ENCODE measurements at regions not wholly inside any gene's neighbourhood (a gene's known extent, or its start where the extent isn't known, plus 50 kb on each side); places are given as distances from the start of the nearest gene placed in this dataset.
"Not testable (repeated sequence)": the region's sequence is repeated elsewhere in the genome, so short reads cannot be mapped to it uniquely, and the experiment has no call there.

DNA sequence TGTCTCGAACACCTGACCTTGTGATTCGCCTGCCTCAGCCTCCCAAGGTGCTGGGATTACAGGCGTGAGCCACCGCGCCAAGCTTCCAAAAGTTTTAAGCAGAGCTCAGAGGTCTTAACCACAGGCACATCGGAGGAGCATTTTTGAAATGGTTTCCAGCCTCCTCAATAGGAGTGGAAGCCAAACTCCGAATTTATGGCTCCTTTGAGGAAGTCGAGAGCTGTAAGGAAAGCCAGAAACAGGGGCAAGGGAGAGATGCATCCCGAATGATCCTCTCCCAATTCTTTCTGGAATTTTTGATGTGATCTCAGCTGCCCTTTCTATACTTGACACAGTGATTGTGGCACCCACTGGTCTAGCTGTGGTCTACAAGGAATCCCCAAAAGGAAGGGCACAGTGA is 313.6 kb upstream of the FRG2C start:
- not testable (repeated sequence) for H3K9me3 Mint-ChIP-seq; H3K36me3 Mint-ChIP-seq; H3K4me1 Mint-ChIP-seq; ATAC-seq (ENCODE audit: low read depth in 2 of 2); H3K27ac Mint-ChIP-seq; H3K4me3 Mint-ChIP-seq; DNase-seq; H3K27me3 Mint-ChIP-seq

DNA sequence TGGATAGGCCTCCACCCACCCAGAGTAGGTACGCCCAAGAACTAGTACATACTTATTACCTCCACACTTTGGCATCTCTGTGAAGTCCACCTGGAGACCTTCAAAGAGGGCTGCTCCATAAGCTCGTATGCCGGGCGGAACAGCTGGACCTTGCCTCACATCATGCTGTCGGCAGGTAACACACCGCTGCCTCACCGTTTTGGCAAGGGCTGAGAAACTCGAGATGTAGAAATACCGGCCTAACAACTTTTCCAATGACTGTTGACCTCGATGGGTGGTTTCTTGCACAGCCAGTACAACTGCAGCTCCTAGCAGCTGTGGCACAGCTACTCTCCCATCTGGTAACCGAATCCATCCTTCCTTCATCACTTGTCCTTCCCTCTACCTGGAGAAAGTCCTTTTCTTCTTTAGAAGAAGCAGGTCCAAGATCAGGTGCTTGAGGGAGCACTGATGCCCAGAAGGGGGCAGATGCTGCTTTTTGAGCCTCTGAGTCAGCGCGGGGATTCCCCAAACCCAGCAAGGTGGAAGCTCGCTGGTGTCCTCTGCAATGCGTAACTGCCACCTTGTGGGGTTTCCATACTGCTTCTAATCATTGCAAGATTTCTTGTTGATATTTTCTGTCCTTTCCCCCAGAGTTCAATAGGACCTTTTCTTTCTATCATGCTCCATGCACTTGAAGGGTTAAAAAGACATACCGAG is 301.9 kb upstream of the FRG2C start:
- not testable (repeated sequence) for ATAC-seq (ENCODE audit: low read depth in 2 of 2); H3K27me3 Mint-ChIP-seq; H3K4me1 Mint-ChIP-seq; H3K36me3 Mint-ChIP-seq; H3K27ac Mint-ChIP-seq; DNase-seq; H3K4me3 Mint-ChIP-seq; H3K9me3 Mint-ChIP-seq

DNA sequence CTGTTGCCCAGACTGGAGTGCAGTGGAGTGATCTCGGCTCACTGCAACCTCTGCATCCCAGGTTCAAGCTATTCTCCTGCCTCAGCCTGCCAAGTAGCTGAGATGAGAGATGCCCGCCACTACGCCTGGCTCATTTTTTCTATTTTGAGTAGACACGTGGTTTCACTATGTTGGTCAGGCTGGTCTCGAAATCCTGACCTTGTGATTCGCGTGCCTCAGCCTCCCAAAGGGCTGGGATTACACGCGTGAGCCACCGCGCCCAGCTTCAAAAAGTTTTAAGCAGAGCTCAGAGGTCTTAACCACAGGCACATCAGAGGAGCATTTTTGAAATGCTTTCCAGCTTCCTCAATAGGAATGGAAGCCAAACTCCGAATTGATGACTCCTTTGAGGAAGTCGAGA is 291.2 kb upstream of the FRG2C start:
- H3K4me1 Mint-ChIP-seq; H3K27me3 Mint-ChIP-seq; ATAC-seq (ENCODE audit: low read depth in 2 of 2); H3K36me3 Mint-ChIP-seq; DNase-seq; H3K4me3 Mint-ChIP-seq; H3K9me3 Mint-ChIP-seq; H3K27ac Mint-ChIP-seq: not testable (repeated sequence)

- not testable (repeated sequence) for H3K36me3 Mint-ChIP-seq; H3K27ac Mint-ChIP-seq; H3K4me3 Mint-ChIP-seq; ATAC-seq (ENCODE audit: low read depth in 2 of 2); H3K4me1 Mint-ChIP-seq; H3K27me3 Mint-ChIP-seq; DNase-seq
- peaks cover 0 to 11% (median 2%) of the 10 kb centered on the region in 7 donors for H3K9me3 Mint-ChIP-seq
Measured at GRCh38 chr3:75379840-75380239, 284.3 kb upstream of the FRG2C start.

DNA sequence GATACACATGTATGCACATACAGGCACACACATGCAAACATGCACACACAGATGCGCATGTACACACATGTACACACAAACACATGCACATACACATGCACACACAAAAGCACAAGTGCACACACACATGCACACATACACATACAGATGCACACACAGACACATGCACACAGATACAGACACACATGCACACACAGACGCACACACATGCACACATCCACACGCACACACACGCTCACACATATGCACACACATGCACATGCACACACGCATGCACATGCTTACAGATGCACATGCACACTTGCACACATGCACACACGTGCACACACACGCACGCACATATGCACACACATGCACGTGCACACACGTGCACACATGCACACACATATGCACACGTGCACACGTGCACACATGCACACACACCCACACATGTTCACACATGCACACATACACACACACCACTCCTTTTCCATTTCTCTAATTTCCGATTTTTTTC is 283.8 kb upstream of the FRG2C start:
- H3K9me3 Mint-ChIP-seq = peaks cover 0 to 11% (median 2%) of the 10 kb centered on the region in 7 donors
- peaks cover 0 to 4% (median 0%) of the 10 kb centered on the region in 3 donors for H3K27me3 Mint-ChIP-seq
- H3K36me3 Mint-ChIP-seq = no peaks in the 10 kb centered on the region
- DNase-seq (no peak), ATAC-seq (ENCODE audit: low read depth in 2 of 2) (no peak)
- no peak overlapping the region for H3K4me3 Mint-ChIP-seq
- no peak overlapping the region for H3K27ac Mint-ChIP-seq
- H3K4me1 Mint-ChIP-seq = no peaks in the 10 kb centered on the region

DNA sequence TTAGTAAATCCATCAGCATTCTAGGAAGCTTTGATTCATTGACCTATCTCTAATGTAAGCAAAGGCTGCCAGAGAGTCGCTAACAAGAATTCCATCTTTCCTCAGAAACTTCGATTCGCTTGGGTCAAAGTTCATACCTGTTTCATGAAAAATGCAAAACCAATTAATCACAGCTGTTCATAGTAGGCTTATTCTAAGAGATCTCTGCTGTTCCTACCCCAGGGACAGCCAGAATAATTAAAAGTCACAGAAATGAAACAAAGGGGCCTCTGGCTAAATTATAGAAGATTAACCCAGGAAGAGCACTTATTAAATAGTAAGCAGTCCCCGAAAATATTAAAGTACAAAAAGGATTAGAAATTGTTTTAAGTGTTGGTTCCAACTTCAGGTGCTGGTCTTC is 280.1 kb upstream of the FRG2C start:
- H3K36me3 Mint-ChIP-seq; H3K4me1 Mint-ChIP-seq; DNase-seq; H3K27me3 Mint-ChIP-seq; H3K4me3 Mint-ChIP-seq; H3K9me3 Mint-ChIP-seq; H3K27ac Mint-ChIP-seq; ATAC-seq (ENCODE audit: low read depth in 2 of 2): not testable (repeated sequence)

- not testable (repeated sequence) for H3K27me3 Mint-ChIP-seq; H3K4me3 Mint-ChIP-seq; H3K9me3 Mint-ChIP-seq; H3K4me1 Mint-ChIP-seq; DNase-seq; H3K27ac Mint-ChIP-seq; H3K36me3 Mint-ChIP-seq; ATAC-seq (ENCODE audit: low read depth in 2 of 2)
Measured at GRCh38 chr3:75388486-75389124, 275.5 kb upstream of the FRG2C start.

GRCh38 chr3:75393288-75393694 is 270.8 kb upstream of the FRG2C start:
- H3K27me3 Mint-ChIP-seq; H3K36me3 Mint-ChIP-seq; H3K4me1 Mint-ChIP-seq; DNase-seq; H3K9me3 Mint-ChIP-seq; H3K27ac Mint-ChIP-seq; ATAC-seq (ENCODE audit: low read depth in 2 of 2): not testable (repeated sequence)
- H3K4me3 Mint-ChIP-seq = peak overlapping the region in 1 of 8 donors; percentile 35

- not testable (repeated sequence) for H3K36me3 Mint-ChIP-seq; H3K27ac Mint-ChIP-seq; H3K9me3 Mint-ChIP-seq; ATAC-seq (ENCODE audit: low read depth in 2 of 2); H3K27me3 Mint-ChIP-seq; H3K4me1 Mint-ChIP-seq; DNase-seq
- H3K4me3 Mint-ChIP-seq = peak overlapping the region in 1 of 8 donors; percentile 24
Measured at GRCh38 chr3:75394102-75394501, 270.0 kb upstream of the FRG2C start.

GRCh38 chr3:75394562-75395360 is 269.4 kb upstream of the FRG2C start:
- Mint-ChIP-seq H3K4me3 (peak overlapping the region in 2 of 8 donors; percentile 8 to 73), H3K27ac (peak overlapping the region in 1 of 6 donors; percentile 30)
- not testable (repeated sequence) for H3K4me1 Mint-ChIP-seq; H3K9me3 Mint-ChIP-seq; H3K27me3 Mint-ChIP-seq; DNase-seq; ATAC-seq (ENCODE audit: low read depth in 2 of 2); H3K36me3 Mint-ChIP-seq

DNA sequence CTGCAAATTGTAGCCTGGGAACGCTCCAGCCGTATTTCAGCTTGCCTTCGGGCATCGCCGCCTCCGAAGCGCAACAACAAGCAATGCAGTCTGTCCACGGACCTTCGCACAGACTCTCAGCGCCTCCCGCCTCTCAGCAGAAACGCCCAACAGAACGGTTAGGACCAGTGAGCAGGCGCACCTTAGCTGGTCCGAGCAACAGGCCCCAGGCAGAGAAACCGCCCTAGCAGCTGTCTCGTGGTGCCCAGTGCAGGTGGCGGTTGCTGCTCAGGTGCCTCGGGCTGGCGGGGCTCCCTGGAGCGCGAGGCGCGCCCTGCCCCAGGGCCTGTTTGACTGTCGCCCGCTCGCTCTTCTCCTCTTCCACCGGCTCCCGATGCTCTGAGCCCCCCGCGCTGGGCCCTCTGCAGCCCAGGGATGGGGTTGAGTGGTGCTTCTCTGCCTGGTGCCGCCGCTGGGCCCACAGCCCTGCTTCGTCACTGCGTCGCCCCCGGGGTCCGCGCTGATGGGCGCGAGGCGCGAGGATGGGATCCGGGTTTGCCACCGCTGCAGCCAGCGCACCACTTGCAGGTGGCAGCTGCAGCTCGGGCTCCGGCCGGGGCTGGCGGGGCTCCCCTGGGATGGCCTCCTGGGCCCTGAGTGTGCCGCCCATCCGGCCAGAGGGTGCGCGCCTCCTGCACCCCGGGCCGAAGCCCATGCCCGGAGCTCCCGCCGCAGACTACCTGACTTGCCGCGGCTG is 268.4 kb upstream of the FRG2C start:
- H3K4me3 Mint-ChIP-seq = peak overlapping the region in 2 of 8 donors; percentile 12
- ATAC-seq (ENCODE audit: low read depth in 2 of 2) (no peak), DNase-seq (no peak)
- H3K27me3 Mint-ChIP-seq = no peaks in the 10 kb centered on the region
- H3K27ac Mint-ChIP-seq = no peak overlapping the region
- H3K9me3 Mint-ChIP-seq = peaks cover 0 to 4% (median 0%) of the 10 kb centered on the region in 7 donors
- no peaks in the 10 kb centered on the region for H3K4me1 Mint-ChIP-seq
- H3K36me3 Mint-ChIP-seq = peaks cover 0 to 7% of the 10 kb centered on the region in 2 donors

GRCh38 chr3:75396316-75396802 is 267.8 kb upstream of the FRG2C start:
- Mint-ChIP-seq H3K27me3 (no peaks in the 10 kb centered on the region), H3K4me3 (peak overlapping the region in 1 of 8 donors; percentile 15), H3K4me1 (no peaks in the 10 kb centered on the region), H3K27ac (no peak overlapping the region), H3K36me3 (peaks cover 0 to 7% of the 10 kb centered on the region in 2 donors), H3K9me3 (peaks cover 0 to 4% (median 0%) of the 10 kb centered on the region in 7 donors)
- DNase-seq = no peak
- ATAC-seq (ENCODE audit: low read depth in 2 of 2) = no peak

GRCh38 chr3:75397486-75397885 is 266.6 kb upstream of the FRG2C start:
- H3K27me3 Mint-ChIP-seq; DNase-seq; ATAC-seq (ENCODE audit: low read depth in 2 of 2); H3K36me3 Mint-ChIP-seq; H3K4me3 Mint-ChIP-seq; H3K27ac Mint-ChIP-seq; H3K4me1 Mint-ChIP-seq; H3K9me3 Mint-ChIP-seq: not testable (repeated sequence)

All from naive B cell (primary cell).